ENCODE measurements at regions not wholly inside any gene's neighbourhood (a gene's known extent, or its start where the extent isn't known, plus 50 kb on each side); places are given as distances from the start of the nearest gene placed in this dataset.

- DNase-seq (ENCODE audit: low spot score) = no peak
These were observed 588.3 kb upstream of the LMCD1 start for GRCh38 chr3:7913283-7913682.

GRCh38 chr3:7915356-7915755 is 586.3 kb upstream of the LMCD1 start:
- DNase-seq (ENCODE audit: low spot score) = no peak

- DNase-seq (ENCODE audit: low spot score) = no peak
These were observed 584.0 kb upstream of the LMCD1 start for GRCh38 chr3:7917443-7918151.

GRCh38 chr3:7920211-7920610 is 581.4 kb upstream of the LMCD1 start:
- DNase-seq (ENCODE audit: low spot score) = no peak

- DNase-seq (ENCODE audit: low spot score) = no peak
These were observed 577.4 kb upstream of the LMCD1 start for GRCh38 chr3:7924228-7924627.

GRCh38 chr3:7927015-7927414 is 574.6 kb upstream of the LMCD1 start:
- no peak for DNase-seq (ENCODE audit: low spot score)

- no peak for DNase-seq (ENCODE audit: low spot score)
These were observed 573.8 kb upstream of the LMCD1 start for GRCh38 chr3:7927864-7928263.

GRCh38 chr3:7929319-7929889 is 572.2 kb upstream of the LMCD1 start:
- DNase-seq (ENCODE audit: low spot score) = no peak

GRCh38 chr3:7934362-7934761 is 567.3 kb upstream of the LMCD1 start:
- no peak for DNase-seq (ENCODE audit: low spot score)

- no peak for DNase-seq (ENCODE audit: low spot score)
These were observed 553.7 kb upstream of the LMCD1 start for GRCh38 chr3:7947930-7948329.

- DNase-seq (ENCODE audit: low spot score) = no peak
These were observed 550.7 kb upstream of the LMCD1 start for GRCh38 chr3:7950890-7951289.

GRCh38 chr3:7953449-7954014 is 548.1 kb upstream of the LMCD1 start:
- no peak for DNase-seq (ENCODE audit: low spot score)

GRCh38 chr3:7957024-7957423 is 544.6 kb upstream of the LMCD1 start:
- no peak for DNase-seq (ENCODE audit: low spot score)

- no peak for DNase-seq (ENCODE audit: low spot score)
These were observed 542.5 kb upstream of the LMCD1 start for GRCh38 chr3:7959094-7959493.

- peak; percentile 17 for DNase-seq (ENCODE audit: low spot score)
These were observed 541.0 kb upstream of the LMCD1 start for GRCh38 chr3:7960601-7961000.

- peak; percentile 78 for DNase-seq (ENCODE audit: low spot score)
These were observed 539.3 kb upstream of the LMCD1 start for GRCh38 chr3:7962301-7962700.

GRCh38 chr3:7964899-7965298 is 536.7 kb upstream of the LMCD1 start:
- no peak for DNase-seq (ENCODE audit: low spot score)

- no peak for DNase-seq (ENCODE audit: low spot score)
These were observed 528.6 kb upstream of the LMCD1 start for GRCh38 chr3:7973006-7973405.

GRCh38 chr3:7977245-7978086 is 524.2 kb upstream of the LMCD1 start:
- DNase-seq (ENCODE audit: low spot score) = peak; percentile 5

- no peak for DNase-seq (ENCODE audit: low spot score)
These were observed 523.6 kb upstream of the LMCD1 start for GRCh38 chr3:7978087-7978422.

GRCh38 chr3:7982126-7982525 is 519.5 kb upstream of the LMCD1 start:
- no peak for DNase-seq (ENCODE audit: low spot score)

- DNase-seq (ENCODE audit: low spot score) = no peak
These were observed 502.2 kb upstream of the LMCD1 start for GRCh38 chr3:7999384-7999783.

GRCh38 chr3:8001307-8001706 is 500.3 kb upstream of the LMCD1 start:
- DNase-seq (ENCODE audit: low spot score) = no peak
